Gastrocnemius medialis (tissue), 4 donors: ENCODE measurements at regions not wholly inside any gene's neighbourhood (a gene's known extent, or its start where the extent isn't known, plus 50 kb on each side); places are given as distances from the start of the nearest gene placed in this dataset.

Experiments used
- ATAC-seq, 2 donors: fragments of 150-250 bp; one replicate each; pipeline ENCODE4 v1.9.1; 2016
- DNase-seq, 2 donors: peaks; one replicate each; pipeline ENCODE4 v3.0.0-alpha.2; 2019
- H3K27ac ChIP-seq, 4 donors: fragments of 200-600 bp; sonication (generic); 1 replicate in 1 of 4; 2 replicates in 3 of 4; pipeline ENCODE4 v1.5.1; 2016 to 2018; ENCODE audit warnings: mild to moderate bottlenecking in 2 of 4, moderate library complexity in 1 of 4
- H3K27me3 ChIP-seq, 3 donors: fragments of 200-600 bp; sonication (generic) in 2 of 3; 1 replicate in 1 of 3; 2 replicates in 2 of 3; pipeline versions ENCODE4 v1.5.1 to v1.6.0; 2016 to 2019; ENCODE audit warnings: mild to moderate bottlenecking in 1 of 3, moderate library complexity in 1 of 3
- H3K36me3 ChIP-seq, 2 donors: fragments of 200-600 bp; sonication (generic) in 1 of 2; one replicate each; pipeline ENCODE4 v1.5.1; 2017 to 2018
- H3K4me1 ChIP-seq, 2 donors: fragments of 200-600 bp; sonication (generic) in 1 of 2; one replicate each; pipeline ENCODE4 v1.5.1; 2016 to 2017; ENCODE audit warnings: mild to moderate bottlenecking in 2 of 2
- H3K4me3 ChIP-seq, 4 donors: fragments of 200-600 bp; sonication (generic) in 3 of 4; 1 replicate in 1 of 4; 2 replicates in 3 of 4; pipeline ENCODE4 v1.5.1; 2016 to 2019; ENCODE audit warnings: mild to moderate bottlenecking in 2 of 4
- H3K9me3 ChIP-seq, 3 donors: fragments of 200-600 bp; sonication (generic) in 2 of 3; 1 replicate in 1 of 3; 2 replicates in 2 of 3; pipeline ENCODE4 v1.5.1; 2016 to 2019
- CTCF ChIP-seq, 5 experiments: fragments of 450-650 bp in 3 of 5; fragments of 200-600 bp in 2 of 5; sonication (generic) in 2 of 5; IDR thresholded peaks in 4 of 5; conservative IDR thresholded peaks in 1 of 5; 1 replicate in 4 of 5; 2 replicates in 1 of 5; pipeline ENCODE4 v1.5.1; 2016 to 2019; ENCODE audit warnings: antibody characterized with exemption in 5 of 5, mild to moderate bottlenecking in 3 of 5, moderate library complexity in 3 of 5
- POLR2A ChIP-seq, 2 donors: fragments of 450-650 bp; IDR thresholded peaks; one replicate each; pipeline ENCODE4 v1.6.1; 2017; ENCODE audit warnings: antibody characterized with exemption in 2 of 2, mild to moderate bottlenecking in 2 of 2, moderate library complexity in 2 of 2
- in situ Hi-C, 4 donors: fragments of 200-750 bp; cut with MboI; loops; one replicate each; pipeline versions ENCODE4 v1.15.0 to v1.8.0; 2017; ENCODE audit warnings: low sequenced_read_pairs in 4 of 4
- intact Hi-C: fragments of 100-400 bp; cut with DNase I; formaldehyde crosslinking; loops from one replicate; pipeline ENCODE4 v1.15.1; 2023; ENCODE audit warnings: low total_unique reads

GRCh38 chr2:80930777-80931176, 626.2 kb upstream of the LRRTM1 start:
- no peak for DNase-seq
- ATAC-seq, result no peak
- in situ Hi-C loops (no loop called here), intact Hi-C loops (no loop called here)
- no peak for TF ChIP-seq CTCF (IDR thresholded peaks at IDR 0.05 in 4 of 5, conservative IDR thresholded peaks at IDR 0.05 in 1 of 5)
- no peak for TF ChIP-seq POLR2A (IDR thresholded peaks at IDR 0.05)
- Histone ChIP-seq H3K4me1 (no peaks in the 10 kb centered on the region), H3K27ac (no peak overlapping the region), H3K9me3 (peaks cover 0 to 2% (median 0%) of the 10 kb centered on the region in 3 donors), H3K36me3 (no peaks in the 10 kb centered on the region), H3K4me3 (no peak overlapping the region), H3K27me3 (no peaks in the 10 kb centered on the region)

DNA sequence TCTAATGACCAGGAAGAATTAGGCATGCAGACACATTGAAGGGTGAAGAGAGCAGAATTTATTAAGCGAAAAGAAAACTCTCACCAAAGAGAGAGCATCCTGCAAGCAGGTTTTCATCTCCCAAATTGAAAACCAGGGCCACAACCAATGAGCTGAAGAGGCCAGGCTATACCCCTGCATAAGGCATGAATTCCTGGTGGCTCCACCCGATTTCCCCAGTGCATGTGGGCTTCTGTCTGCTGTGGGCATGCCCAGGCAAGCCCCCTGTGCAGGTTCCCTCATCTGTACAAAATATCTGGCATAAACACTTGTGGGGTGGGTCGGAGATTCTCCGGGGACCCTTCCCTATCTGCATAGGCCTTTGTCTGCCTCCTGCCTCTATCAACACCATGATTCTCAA, 621.6 kb upstream of the LRRTM1 start:
- TF ChIP-seq CTCF (IDR thresholded peaks at IDR 0.05 in 4 of 5, conservative IDR thresholded peaks at IDR 0.05 in 1 of 5) (no peak), POLR2A (IDR thresholded peaks at IDR 0.05) (no peak)
- in situ Hi-C loops, result no loop called here
- Histone ChIP-seq H3K4me3 (no peak overlapping the region), H3K36me3 (no peaks in the 10 kb centered on the region), H3K9me3 (peaks cover 0 to 2% (median 0%) of the 10 kb centered on the region in 3 donors), H3K27me3 (no peaks in the 10 kb centered on the region), H3K27ac (no peak overlapping the region), H3K4me1 (no peaks in the 10 kb centered on the region)
- ATAC-seq (no peak), DNase-seq (no peak)
- intact Hi-C loops, result no loop called here

DNA sequence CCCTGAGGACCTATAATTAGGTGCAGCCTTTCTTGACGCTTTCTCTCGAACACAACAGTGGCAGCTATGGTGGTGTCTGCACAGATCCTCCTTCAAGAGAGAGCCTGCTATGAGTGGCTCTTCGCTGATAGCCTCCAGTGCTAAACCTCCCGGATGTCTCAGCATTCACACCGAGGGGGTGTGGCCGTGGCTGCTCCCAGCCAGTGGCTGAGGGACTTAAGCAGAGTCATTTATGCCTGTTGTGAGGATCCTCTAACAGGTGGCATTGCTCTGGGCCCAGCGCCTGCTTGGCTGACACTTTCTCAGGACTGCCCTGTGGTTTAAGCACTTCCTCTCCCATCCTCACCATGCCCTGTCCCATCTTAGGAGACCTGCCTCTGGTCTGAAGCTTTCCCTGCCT, 592.0 kb upstream of the LRRTM1 start:
- in situ Hi-C loops (no loop called here), intact Hi-C loops (no loop called here)
- H3K9me3 ChIP-seq, result no peaks in the 10 kb centered on the region

DNA sequence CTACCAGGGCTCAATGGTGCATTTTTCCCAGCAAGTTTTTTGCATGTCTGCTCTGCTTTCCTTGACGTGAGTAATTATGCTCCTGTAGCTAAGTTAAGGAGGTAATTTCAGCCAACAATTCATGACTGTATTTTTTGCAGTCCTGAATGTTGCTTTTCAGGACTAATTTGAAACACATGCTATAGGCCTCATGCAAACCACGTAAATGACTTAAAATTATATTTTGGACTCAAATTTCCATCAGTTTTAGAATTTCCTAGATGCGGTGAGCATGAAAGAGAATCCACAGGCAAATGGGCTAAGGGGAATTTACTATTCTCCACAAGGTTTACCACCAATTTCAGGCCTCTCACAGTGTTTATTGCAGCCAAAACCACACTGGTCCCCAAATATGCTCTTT, 589.9 kb upstream of the LRRTM1 start:
- Histone ChIP-seq H3K9me3 (no peaks in the 10 kb centered on the region), H3K4me3 (no peak overlapping the region), H3K27ac (no peak overlapping the region), H3K4me1 (no peaks in the 10 kb centered on the region), H3K36me3 (no peaks in the 10 kb centered on the region), H3K27me3 (no peaks in the 10 kb centered on the region)
- intact Hi-C loops (no loop called here), in situ Hi-C loops (no loop called here)
- TF ChIP-seq CTCF (IDR thresholded peaks at IDR 0.05 in 4 of 5, conservative IDR thresholded peaks at IDR 0.05 in 1 of 5) (no peak), POLR2A (IDR thresholded peaks at IDR 0.05) (no peak)
- ATAC-seq, result no peak
- no peak for DNase-seq

More for the DNA sequence above, 592.0 kb upstream of the LRRTM1 start:
- Histone ChIP-seq H3K27me3 (no peaks in the 10 kb centered on the region), H3K4me1 (no peaks in the 10 kb centered on the region), H3K4me3 (no peak overlapping the region), H3K27ac (no peak overlapping the region), H3K36me3 (no peaks in the 10 kb centered on the region)
- TF ChIP-seq CTCF (IDR thresholded peaks at IDR 0.05 in 4 of 5, conservative IDR thresholded peaks at IDR 0.05 in 1 of 5) (no peak), POLR2A (IDR thresholded peaks at IDR 0.05) (no peak)
- DNase-seq (no peak), ATAC-seq (no peak)

DNA sequence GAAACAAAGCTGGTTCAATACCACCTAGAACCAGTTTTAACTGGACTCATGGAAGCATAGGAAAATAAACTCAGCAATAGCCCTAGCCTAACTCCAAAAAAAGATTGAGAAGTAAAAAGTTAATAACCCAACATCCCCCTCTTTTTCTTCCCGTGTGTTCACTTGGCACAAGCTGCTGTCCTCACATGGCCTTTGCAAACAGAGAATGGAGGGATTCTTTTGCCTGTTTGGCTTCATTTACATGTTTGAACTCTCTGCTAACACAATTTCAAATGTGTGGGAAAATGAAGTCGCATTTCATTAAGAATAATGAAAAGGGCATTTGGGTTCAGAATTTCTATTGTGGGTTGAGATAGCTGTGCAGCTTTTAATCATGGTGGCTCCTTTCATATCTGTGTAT, 589.2 kb upstream of the LRRTM1 start:
- H3K9me3 ChIP-seq, result no peaks in the 10 kb centered on the region
- H3K27me3 ChIP-seq, result no peaks in the 10 kb centered on the region
- no peak for TF ChIP-seq POLR2A (IDR thresholded peaks at IDR 0.05)
- no peak for TF ChIP-seq CTCF (IDR thresholded peaks at IDR 0.05 in 4 of 5, conservative IDR thresholded peaks at IDR 0.05 in 1 of 5)
- no peaks in the 10 kb centered on the region for H3K36me3 ChIP-seq
- intact Hi-C loops, result no loop called here
- ATAC-seq (no peak), DNase-seq (no peak)
- no peak overlapping the region for H3K27ac ChIP-seq
- no peaks in the 10 kb centered on the region for H3K4me1 ChIP-seq
- no peak overlapping the region for H3K4me3 ChIP-seq
- in situ Hi-C loops, result no loop called here
